A673 (cell line): ENCODE measurements at regions not wholly inside any gene's neighbourhood (a gene's known extent, or its start where the extent isn't known, plus 50 kb on each side); places are given as distances from the start of the nearest gene placed in this dataset.

Experiments used
- CTCF ChIP-seq: fragments of 300-800, 200-600 bp; sonication (generic); conservative IDR thresholded peaks from 2 replicates; pipeline ENCODE4 v1.5.1; 2017; ENCODE audit warnings: low read depth, mild to moderate bottlenecking, antibody characterized with exemption, low read length, moderate library complexity, mixed read lengths
- EZH2 ChIP-seq: fragments of 200-600 bp; sonication (generic); IDR thresholded peaks from 2 replicates; pipeline ENCODE4 v1.6.1; 2017; ENCODE audit warnings: borderline replicate concordance, low read depth, mild to moderate bottlenecking, mixed read lengths, antibody characterized with exemption, low read length; ENCODE audit not compliant: poor library complexity, severe bottlenecking

GRCh38 chr17:77546772-77547241, 406.0 kb downstream of the SEC14L1 start:
- TF ChIP-seq CTCF (no peak), EZH2 (no peak)
